Sigmoid colon (tissue), 3 donors: ENCODE measurements at regions not wholly inside any gene's neighbourhood (a gene's known extent, or its start where the extent isn't known, plus 50 kb on each side); places are given as distances from the start of the nearest gene placed in this dataset.

Experiments used
- CTCF ChIP-seq, 4 experiments: fragments of 450-650 bp in 3 of 4; fragments of 200-600 bp in 1 of 4; IDR thresholded peaks; one replicate each; pipeline ENCODE4 v1.5.1; 2016 to 2019; ENCODE audit warnings: antibody characterized with exemption in 4 of 4, mild to moderate bottlenecking in 3 of 4, moderate library complexity in 2 of 4
- POLR2A ChIP-seq, 2 donors: fragments of 450-650 bp; IDR thresholded peaks; one replicate each; pipeline ENCODE4 v1.6.1; 2016; ENCODE audit warnings: antibody characterized with exemption in 2 of 2, mild to moderate bottlenecking in 2 of 2, moderate library complexity in 2 of 2

GRCh38 chr10:120251821-120252442, 205.1 kb upstream of the PLPP4 start:
- TF ChIP-seq CTCF (IDR thresholded peaks at IDR 0.05) (no peak), POLR2A (IDR thresholded peaks at IDR 0.05) (no peak)
